K562 (cell line): ENCODE measurements at regions not wholly inside any gene's neighbourhood (a gene's known extent, or its start where the extent isn't known, plus 50 kb on each side); places are given as distances from the start of the nearest gene placed in this dataset.

Source experiments
- ATAC-seq: fragments of 200-7000 bp; cut with Tn5 transposase; 3 replicates; pipeline ENCODE4 v1.9.1; 2020; ENCODE audit warnings: moderate library complexity
- BruUV-seq: library from RNA; stranded (reverse); fragments of 400-500 nt; replicated peaks from 2 replicates; lab custom pipeline; 2021; lab: Mats Ljungman, UMichigan
- CTCF ChIA-PET: fragments of 300-600 bp; formaldehyde crosslinking; extraction: SDS; loops from one replicate; lab custom pipeline; 2021; ENCODE audit warnings: low intra/inter-chr PET ratio; lab: Yijun Ruan, JAX
- POLR2A ChIA-PET: fragments of 300-600, 350-650 bp; sonication (Branson Sonifier 250); formaldehyde crosslinking; extraction: SDS; loops from one replicate; lab custom pipeline; 2021; ENCODE audit warnings: antibody characterized with exemption, inconsistent platforms; lab: Yijun Ruan, JAX
- DNase-seq, 4 experiments: peaks; one replicate each; pipeline versions ENCODE4 v3.0.0 to v3.0.0-alpha.2; 2011 to 2018; ENCODE audit warnings: low spot score in 3 of 4, mixed read lengths in 3 of 4; ENCODE audit errors: extremely low read depth in 1 of 4
- FAIRE-seq: peaks from 2 replicates; lab custom pipeline; 2011; peaks lifted over from hg19 to GRCh38; lab: Jason Lieb, UNC
- H2AFZ ChIP-seq: 2 replicates; pipeline ENCODE4 v1.6.0; 2011; ENCODE audit warnings: low read depth, low read length, control low read depth, inconsistent platforms
- H3K27ac ChIP-seq: fragments of 200-600 bp; 3 replicates; pipeline ENCODE4 v1.8.0; 2011; ENCODE audit warnings: low read depth, mild to moderate bottlenecking, control low read depth, inconsistent platforms, low read length, moderate library complexity, mixed read lengths; ENCODE audit errors: extremely low read depth
- H3K27me3 ChIP-seq, 2 experiments: fragments of 300-600 bp in 1 of 2; 2 replicates in 1 of 2; 3 replicates in 1 of 2; pipeline versions ENCODE4 v1.6.0 to v1.8.0; 2011; ENCODE audit warnings: inconsistent platforms in 2 of 2, low read length in 2 of 2, mild to moderate bottlenecking in 1 of 2, mixed read lengths in 1 of 2, moderate library complexity in 1 of 2; ENCODE audit not compliant: control insufficient read depth in 2 of 2, insufficient read depth in 2 of 2
- H3K36me3 ChIP-seq: fragments of 300-600 bp; 3 replicates; pipeline ENCODE4 v1.8.0; 2011; ENCODE audit warnings: mild to moderate bottlenecking, low read length, inconsistent platforms; ENCODE audit not compliant: control insufficient read depth, insufficient read depth
- H3K4me1 ChIP-seq, 2 experiments: fragments of 200-600 bp in 1 of 2; replicated peaks in 1 of 2; 2 replicates in 1 of 2; 3 replicates in 1 of 2; pipeline versions ENCODE4 v1.5.1 to v1.8.0; 2011; ENCODE audit warnings: inconsistent platforms in 2 of 2, low read length in 2 of 2, mild to moderate bottlenecking in 1 of 2, mixed read lengths in 1 of 2, moderate library complexity in 1 of 2; ENCODE audit not compliant: control insufficient read depth in 2 of 2, insufficient read depth in 2 of 2
- H3K4me2 ChIP-seq: 2 replicates; pipeline ENCODE4 v1.6.1; 2011; ENCODE audit warnings: low read length, control low read depth, inconsistent platforms, mixed read lengths; ENCODE audit not compliant: insufficient read depth
- H3K4me3 ChIP-seq: fragments of 200-600 bp; sonication (generic), shearing (Covaris generic); 2 replicates; pipeline ENCODE4 v1.5.1; 2016; ENCODE audit warnings: control low read depth, inconsistent platforms
- H3K79me2 ChIP-seq: fragments of 200-600 bp; 3 replicates; pipeline ENCODE4 v1.8.0; 2011; ENCODE audit warnings: low read length, inconsistent platforms; ENCODE audit not compliant: control insufficient read depth, insufficient read depth
- H3K9ac ChIP-seq, 2 experiments: 2 replicates each; pipeline versions ENCODE4 v1.6.0 to v1.6.1; 2011; ENCODE audit warnings: low read depth in 2 of 2, low read length in 2 of 2, control low read depth in 1 of 2, inconsistent platforms in 1 of 2, mild to moderate bottlenecking in 1 of 2, mixed read lengths in 1 of 2; ENCODE audit not compliant: insufficient read depth in 1 of 2
- H3K9me1 ChIP-seq: one replicate; pipeline ENCODE4 v1.6.0; 2011; ENCODE audit warnings: inconsistent platforms, mild to moderate bottlenecking, low read length, moderate library complexity; ENCODE audit not compliant: control insufficient read depth, insufficient read depth
- H3K9me3 ChIP-seq: replicated peaks from 2 replicates; pipeline ENCODE4 v1.5.1; 2011; ENCODE audit warnings: low read depth, low read length, inconsistent platforms; ENCODE audit not compliant: control insufficient read depth, insufficient read depth
- H4K20me1 ChIP-seq: replicated peaks from 2 replicates; pipeline ENCODE4 v1.6.1; 2011; ENCODE audit warnings: low read length, inconsistent platforms, mixed read lengths; ENCODE audit not compliant: control insufficient read depth, insufficient read depth
- CC2D1A ChIP-seq: fragments of 450-650 bp; IDR thresholded peaks from 2 replicates; pipeline ENCODE4 v1.6.1; 2017; ENCODE audit warnings: mild to moderate bottlenecking
- EGR1 ChIP-seq: fragments of 450-650 bp; conservative IDR thresholded peaks from 2 replicates; pipeline ENCODE4 v1.6.1; 2017; ENCODE audit warnings: mild to moderate bottlenecking
- ZNF24 ChIP-seq: fragments of 450-650 bp; IDR thresholded peaks from 2 replicates; pipeline ENCODE4 v1.6.1; 2016
- WGBS: fragments of 100-300 bp; shearing (Covaris generic); methylation state at CpG from one replicate; pipeline ENCODE4 v1.1.6; 2016; ENCODE audit warnings: low coverage, mixed read lengths; ENCODE audit not compliant: insufficient coverage; ENCODE audit errors: missing lambda C conversion rate; 5-methylcytosine and 5-hydroxymethylcytosine counted together
- in situ Hi-C: fragments of 300-500 bp; cut with MboI; formaldehyde crosslinking; loops from 4 replicates; pipeline ENCODE4 v1.15.0; 2018; ENCODE audit warnings: inconsistent platforms, mixed read lengths
- intact Hi-C: fragments of 100-400 bp; cut with micrococcal nuclease; formaldehyde crosslinking; loops from 2 replicates; pipeline ENCODE4 v1.14.2; 2022
- TF ChIP-seq, protein P1 (sequence below): fragments of 450-650 bp; IDR thresholded peaks from 2 replicates; pipeline ENCODE4 v1.6.1; 2016; ENCODE audit warnings: low read depth
- TF ChIP-seq, protein P2 (sequence below): sonication (generic); formaldehyde crosslinking; IDR thresholded peaks from 2 replicates; pipeline ENCODE4 v1.8.0; 2022; ENCODE audit warnings: missing genetic modification reagents, mild to moderate bottlenecking, borderline replicate concordance

DNA sequence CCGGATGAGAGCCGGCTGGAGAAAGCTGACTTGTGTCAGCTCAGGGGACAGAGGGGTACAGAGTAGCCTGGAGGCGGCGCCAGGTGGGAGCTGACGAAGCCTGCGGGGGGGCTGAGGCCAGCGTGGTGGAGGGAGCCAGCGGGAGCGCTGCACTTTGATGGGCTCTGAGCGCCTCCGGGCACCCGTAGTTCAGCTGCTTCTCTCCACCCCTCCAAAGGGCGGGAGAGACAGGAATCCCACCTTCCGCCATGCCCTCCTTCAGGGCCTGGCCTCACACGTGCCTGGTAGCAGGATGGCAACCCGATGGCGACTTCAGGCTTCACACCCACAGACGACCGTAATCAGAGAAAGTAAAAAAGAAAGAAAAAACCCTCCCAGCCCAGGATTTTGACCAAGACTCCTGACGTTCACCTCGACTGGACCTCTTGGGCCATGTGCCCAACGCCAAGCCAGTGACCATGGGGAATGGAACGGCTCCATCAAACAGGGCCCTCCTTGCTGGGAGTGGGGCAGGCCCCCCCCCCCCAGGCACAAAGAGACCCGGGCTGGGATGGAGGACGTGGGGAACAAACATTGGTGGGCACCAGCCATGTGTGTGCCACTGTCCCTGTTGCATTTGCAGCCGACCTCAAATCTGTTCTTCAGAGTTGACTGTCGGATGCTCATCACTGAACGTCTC lies 60.7 kb upstream of the ASAP2 start:
- no peaks in the 10 kb centered on the region for H3K9me3 ChIP-seq
- peak in 1 of 4 experiments; percentile 33 for DNase-seq
- H4K20me1 ChIP-seq: 0 out of 2 replicates have a peak, but pooled peaks cover 3% of the 10 kb centered on the region
- no peak overlapping the region for H3K4me3 ChIP-seq
- H3K27ac ChIP-seq: no peak overlapping the region
- WGBS: 35% methylated on average over 24 of the region's 28 CpGs
- FAIRE-seq: peak; percentile 6
- H3K79me2 ChIP-seq: no peaks in the 10 kb centered on the region
- ATAC-seq: no peak
- BruUV-seq: no TSS peak
- peaks cover 18 to 43% of the 10 kb centered on the region in 2 experiments; a peak in 4 of 5 replicates for H3K27me3 ChIP-seq
- intact Hi-C loops (loop anchor here (10.0 kb wide), 3 partner anchors 409 to 621 kb away; partner anchors contain the start of gene ADAM17), in situ Hi-C loops (no loop called here)
- peak overlapping the region; percentile 6; the same call in 1 of the 2 replicates for H3K4me2 ChIP-seq
- no peak overlapping the region for H3K9ac ChIP-seq
- H2AFZ ChIP-seq: 0 out of 2 replicates have a peak overlapping the region, but pooled peaks have one; percentile 2
- ChIA-PET POLR2A (interaction anchor here (0.7 to 1.1 kb wide), 3 partner anchors 9 to 951 kb away, joined by 3 to 4 read pairs (median 3); no protein-coding TSS in a partner anchor), CTCF (interaction anchor here (0.7 kb wide), 1 partner anchor 661 kb away, joined by 3 read pairs; no protein-coding TSS in a partner anchor)
- H3K9me1 ChIP-seq: no peaks in the 10 kb centered on the region
- no peaks in the 10 kb centered on the region for H3K36me3 ChIP-seq
- H3K4me1 ChIP-seq: peaks cover 6 to 29% of the 10 kb centered on the region in 2 experiments; a peak in 4 of 5 replicates
- 0 out of 2 replicates have a peak, but pooled peaks have one; percentile 18 for TF ChIP-seq EGR1
- TF ChIP-seq CC2D1A: no peak
- TF ChIP-seq, protein P1, sequence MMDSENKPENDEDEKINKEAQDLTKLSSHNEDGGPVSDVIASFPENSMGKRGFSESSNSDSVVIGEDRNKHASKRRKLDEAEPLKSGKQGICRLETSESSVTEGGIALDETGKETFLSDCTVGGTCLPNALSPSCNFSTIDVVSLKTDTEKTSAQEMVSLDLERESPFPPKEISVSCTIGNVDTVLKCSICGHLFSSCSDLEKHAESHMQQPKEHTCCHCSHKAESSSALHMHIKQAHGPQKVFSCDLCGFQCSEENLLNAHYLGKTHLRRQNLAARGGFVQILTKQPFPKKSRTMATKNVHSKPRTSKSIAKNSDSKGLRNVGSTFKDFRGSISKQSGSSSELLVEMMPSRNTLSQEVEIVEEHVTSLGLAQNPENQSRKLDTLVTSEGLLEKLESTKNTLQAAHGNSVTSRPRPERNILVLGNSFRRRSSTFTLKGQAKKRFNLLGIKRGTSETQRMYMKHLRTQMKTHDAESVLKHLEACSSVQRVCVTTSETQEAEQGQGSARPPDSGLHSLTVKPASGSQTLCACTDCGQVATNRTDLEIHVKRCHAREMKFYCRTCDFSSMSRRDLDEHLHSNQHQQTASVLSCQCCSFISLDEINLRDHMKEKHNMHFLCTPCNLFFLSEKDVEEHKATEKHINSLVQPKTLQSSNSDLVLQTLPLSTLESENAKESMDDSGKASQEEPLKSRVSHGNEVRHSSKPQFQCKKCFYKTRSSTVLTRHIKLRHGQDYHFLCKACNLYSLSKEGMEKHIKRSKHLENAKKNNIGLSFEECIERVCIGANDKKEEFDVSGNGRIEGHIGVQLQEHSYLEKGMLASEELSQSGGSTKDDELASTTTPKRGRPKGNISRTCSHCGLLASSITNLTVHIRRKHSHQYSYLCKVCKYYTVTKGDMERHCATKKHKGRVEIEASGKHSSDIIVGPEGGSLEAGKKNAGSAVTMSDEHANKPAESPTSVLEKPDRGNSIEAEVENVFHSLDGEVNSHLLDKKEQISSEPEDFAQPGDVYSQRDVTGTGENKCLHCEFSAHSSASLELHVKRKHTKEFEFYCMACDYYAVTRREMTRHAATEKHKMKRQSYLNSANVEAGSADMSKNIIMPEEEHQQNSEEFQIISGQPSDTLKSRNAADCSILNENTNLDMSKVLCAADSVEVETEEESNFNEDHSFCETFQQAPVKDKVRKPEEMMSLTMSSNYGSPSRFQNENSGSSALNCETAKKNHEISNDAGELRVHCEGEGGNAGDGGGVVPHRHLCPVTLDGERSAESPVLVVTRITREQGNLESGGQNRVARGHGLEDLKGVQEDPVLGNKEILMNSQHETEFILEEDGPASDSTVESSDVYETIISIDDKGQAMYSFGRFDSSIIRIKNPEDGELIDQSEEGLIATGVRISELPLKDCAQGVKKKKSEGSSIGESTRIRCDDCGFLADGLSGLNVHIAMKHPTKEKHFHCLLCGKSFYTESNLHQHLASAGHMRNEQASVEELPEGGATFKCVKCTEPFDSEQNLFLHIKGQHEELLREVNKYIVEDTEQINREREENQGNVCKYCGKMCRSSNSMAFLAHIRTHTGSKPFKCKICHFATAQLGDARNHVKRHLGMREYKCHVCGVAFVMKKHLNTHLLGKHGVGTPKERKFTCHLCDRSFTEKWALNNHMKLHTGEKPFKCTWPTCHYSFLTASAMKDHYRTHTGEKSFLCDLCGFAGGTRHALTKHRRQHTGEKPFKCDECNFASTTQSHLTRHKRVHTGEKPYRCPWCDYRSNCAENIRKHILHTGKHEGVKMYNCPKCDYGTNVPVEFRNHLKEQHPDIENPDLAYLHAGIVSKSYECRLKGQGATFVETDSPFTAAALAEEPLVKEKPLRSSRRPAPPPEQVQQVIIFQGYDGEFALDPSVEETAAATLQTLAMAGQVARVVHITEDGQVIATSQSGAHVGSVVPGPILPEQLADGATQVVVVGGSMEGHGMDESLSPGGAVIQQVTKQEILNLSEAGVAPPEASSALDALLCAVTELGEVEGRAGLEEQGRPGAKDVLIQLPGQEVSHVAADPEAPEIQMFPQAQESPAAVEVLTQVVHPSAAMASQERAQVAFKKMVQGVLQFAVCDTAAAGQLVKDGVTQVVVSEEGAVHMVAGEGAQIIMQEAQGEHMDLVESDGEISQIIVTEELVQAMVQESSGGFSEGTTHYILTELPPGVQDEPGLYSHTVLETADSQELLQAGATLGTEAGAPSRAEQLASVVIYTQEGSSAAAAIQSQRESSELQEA: peak; percentile 87
- TF ChIP-seq, protein P2, sequence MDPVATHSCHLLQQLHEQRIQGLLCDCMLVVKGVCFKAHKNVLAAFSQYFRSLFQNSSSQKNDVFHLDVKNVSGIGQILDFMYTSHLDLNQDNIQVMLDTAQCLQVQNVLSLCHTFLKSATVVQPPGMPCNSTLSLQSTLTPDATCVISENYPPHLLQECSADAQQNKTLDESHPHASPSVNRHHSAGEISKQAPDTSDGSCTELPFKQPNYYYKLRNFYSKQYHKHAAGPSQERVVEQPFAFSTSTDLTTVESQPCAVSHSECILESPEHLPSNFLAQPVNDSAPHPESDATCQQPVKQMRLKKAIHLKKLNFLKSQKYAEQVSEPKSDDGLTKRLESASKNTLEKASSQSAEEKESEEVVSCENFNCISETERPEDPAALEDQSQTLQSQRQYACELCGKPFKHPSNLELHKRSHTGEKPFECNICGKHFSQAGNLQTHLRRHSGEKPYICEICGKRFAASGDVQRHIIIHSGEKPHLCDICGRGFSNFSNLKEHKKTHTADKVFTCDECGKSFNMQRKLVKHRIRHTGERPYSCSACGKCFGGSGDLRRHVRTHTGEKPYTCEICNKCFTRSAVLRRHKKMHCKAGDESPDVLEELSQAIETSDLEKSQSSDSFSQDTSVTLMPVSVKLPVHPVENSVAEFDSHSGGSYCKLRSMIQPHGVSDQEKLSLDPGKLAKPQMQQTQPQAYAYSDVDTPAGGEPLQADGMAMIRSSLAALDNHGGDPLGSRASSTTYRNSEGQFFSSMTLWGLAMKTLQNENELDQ: no peak
- no peak for TF ChIP-seq ZNF24
